Esophagus mucosa (tissue), 1 donor: ENCODE measurements at regions not wholly inside any gene's neighbourhood (a gene's known extent, or its start where the extent isn't known, plus 50 kb on each side); places are given as distances from the start of the nearest gene placed in this dataset.

Experiments used
- ATAC-seq: fragments of 200-7000 bp; cut with Tn5 transposase; one replicate; pipeline ENCODE4 v1.9.1; 2020
- donor health status: DM: yes; HTN: yes; CAD: no.

- ATAC-seq, result no peak
These were observed 87.9 kb downstream of the CHST2 start for GRCh38 chr3:143207338-143207961.

GRCh38 chr3:143208976-143209714, 89.6 kb downstream of the CHST2 start:
- no peak for ATAC-seq

- ATAC-seq, result no peak
These were observed 90.1 kb downstream of the CHST2 start for GRCh38 chr3:143209715-143210059.

DNA sequence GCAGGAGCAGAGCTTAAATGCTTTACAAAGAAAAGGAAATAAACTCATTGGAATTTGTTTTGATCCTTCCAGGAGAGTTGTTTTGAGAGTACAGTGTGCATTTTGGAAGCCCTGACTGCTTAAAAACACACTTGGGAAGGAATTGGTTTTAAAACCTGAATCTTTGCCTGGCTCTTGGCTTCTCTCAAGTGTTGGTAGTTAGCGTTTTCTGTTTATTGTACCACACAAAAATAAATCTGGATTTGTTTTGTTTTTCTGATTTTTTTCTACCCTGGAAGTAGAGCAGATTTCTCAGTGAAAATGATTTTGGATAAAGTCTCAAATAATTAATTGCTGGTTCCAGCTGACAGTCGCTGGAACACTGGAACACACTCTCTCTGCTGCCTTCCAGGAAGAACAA, 90.6 kb downstream of the CHST2 start:
- no peak for ATAC-seq

- no peak for ATAC-seq
These were observed 95.5 kb downstream of the CHST2 start for GRCh38 chr3:143215059-143215458.
